ENCODE measurements at regions not wholly inside any gene's neighbourhood (a gene's known extent, or its start where the extent isn't known, plus 50 kb on each side); places are given as distances from the start of the nearest gene placed in this dataset.

- H3K23ac ChIP-seq (ENCODE audit: low read length) = no peak overlapping the region
- no peaks in the 10 kb centered on the region for H3K79me2 ChIP-seq (ENCODE audit: control insufficient read depth, insufficient read depth, low read length, poor library complexity)
- no peaks in the 10 kb centered on the region for H3K27me3 ChIP-seq (ENCODE audit: insufficient read depth, low read length)
Measured at GRCh38 chr7:113444261-113444660, 325.9 kb upstream of the SMIM30 start.

GRCh38 chr7:113440173-113440572, 321.8 kb upstream of the SMIM30 start:
- no peak overlapping the region for H4K91ac ChIP-seq (ENCODE audit: low read depth, low read length)
- no peak overlapping the region for H3K23ac ChIP-seq (ENCODE audit: low read length)
- H2BK5ac ChIP-seq (ENCODE audit: low read depth, low read length, poor library complexity) = no peak overlapping the region
- no peak overlapping the region for H4K12ac ChIP-seq (ENCODE audit: low read depth, low read length)
- no peak overlapping the region for H3K18ac ChIP-seq (ENCODE audit: low read length)
- H2BK120ac ChIP-seq (ENCODE audit: insufficient read depth, low read length, poor library complexity) = no peak overlapping the region
- no peak overlapping the region for H3K27ac ChIP-seq (ENCODE audit: low read depth, low read length)
- no peak overlapping the region for H2AFZ ChIP-seq (ENCODE audit: insufficient read depth, low read length, poor library complexity)
- WGBS (ENCODE audit: extremely low coverage, insufficient coverage, insufficient read length) = no CpG with 5 or more reads among the region's 2 CpGs
- no peaks in the 10 kb centered on the region for H3K27me3 ChIP-seq (ENCODE audit: insufficient read depth, low read length)
- no peaks in the 10 kb centered on the region for H3K9me3 ChIP-seq (ENCODE audit: insufficient read depth, low read depth, low read length)
- H3K14ac ChIP-seq (ENCODE audit: low read length) = no peak overlapping the region
- no peak overlapping the region for H3K4ac ChIP-seq (ENCODE audit: low read depth, low read length)
- H3K4me2 ChIP-seq (ENCODE audit: low read length) = no peak overlapping the region
- no peaks in the 10 kb centered on the region for H3K4me1 ChIP-seq (ENCODE audit: control insufficient read depth in 1 of 2, insufficient read depth in 2 of 2, low read length in 2 of 2)
- H3K79me2 ChIP-seq (ENCODE audit: control insufficient read depth, insufficient read depth, low read length, poor library complexity) = no peaks in the 10 kb centered on the region
- H4K8ac ChIP-seq (ENCODE audit: low read depth, low read length) = no peak overlapping the region
- H2AK5ac ChIP-seq (ENCODE audit: low read length) = no peak overlapping the region
- no peak overlapping the region for H3K9ac ChIP-seq (ENCODE audit: low read length)
- no peak for DNase-seq
- H3K4me3 ChIP-seq (ENCODE audit: low read depth, low read length) = no peak overlapping the region
- no peaks in the 10 kb centered on the region for H3K36me3 ChIP-seq (ENCODE audit: control insufficient read depth in 1 of 2, insufficient read depth in 2 of 2, low read length in 2 of 2)
- H2BK12ac ChIP-seq (ENCODE audit: low read length) = no peak overlapping the region
- H3K79me1 ChIP-seq (ENCODE audit: low read length) = no peaks in the 10 kb centered on the region

More at GRCh38 chr7:113444261-113444660, 325.9 kb upstream of the SMIM30 start:
- Histone ChIP-seq H3K36me3 (ENCODE audit: control insufficient read depth in 1 of 2, insufficient read depth in 2 of 2, low read length in 2 of 2) (no peaks in the 10 kb centered on the region), H4K8ac (ENCODE audit: low read depth, low read length) (no peak overlapping the region), H3K4ac (ENCODE audit: low read depth, low read length) (no peak overlapping the region), H2BK5ac (ENCODE audit: low read depth, low read length, poor library complexity) (no peak overlapping the region), H2AK5ac (ENCODE audit: low read length) (no peak overlapping the region), H4K12ac (ENCODE audit: low read depth, low read length) (no peak overlapping the region), H2AFZ (ENCODE audit: insufficient read depth, low read length, poor library complexity) (no peak overlapping the region), H4K91ac (ENCODE audit: low read depth, low read length) (no peak overlapping the region), H3K27ac (ENCODE audit: low read depth, low read length) (no peak overlapping the region), H3K79me1 (ENCODE audit: low read length) (no peaks in the 10 kb centered on the region), H3K18ac (ENCODE audit: low read length) (no peak overlapping the region), H3K4me3 (ENCODE audit: low read depth, low read length) (no peak overlapping the region), H2BK120ac (ENCODE audit: insufficient read depth, low read length, poor library complexity) (no peak overlapping the region), H3K4me1 (ENCODE audit: control insufficient read depth in 1 of 2, insufficient read depth in 2 of 2, low read length in 2 of 2) (no peaks in the 10 kb centered on the region), H2BK12ac (ENCODE audit: low read length) (no peak overlapping the region), H3K4me2 (ENCODE audit: low read length) (no peak overlapping the region), H3K14ac (ENCODE audit: low read length) (no peak overlapping the region), H3K9me3 (ENCODE audit: insufficient read depth, low read depth, low read length) (no peaks in the 10 kb centered on the region), H3K9ac (ENCODE audit: low read length) (no peak overlapping the region)
- DNase-seq = no peak

- H3K27me3 ChIP-seq (ENCODE audit: insufficient read depth, low read length) = no peaks in the 10 kb centered on the region
- no peaks in the 10 kb centered on the region for H3K4me1 ChIP-seq (ENCODE audit: control insufficient read depth in 1 of 2, insufficient read depth in 2 of 2, low read length in 2 of 2)
- no peak overlapping the region for H3K4me3 ChIP-seq (ENCODE audit: low read depth, low read length)
- no peak overlapping the region for H2BK12ac ChIP-seq (ENCODE audit: low read length)
- no peak overlapping the region for H3K9ac ChIP-seq (ENCODE audit: low read length)
- H3K18ac ChIP-seq (ENCODE audit: low read length) = no peak overlapping the region
- H2AK5ac ChIP-seq (ENCODE audit: low read length) = no peak overlapping the region
- no peak overlapping the region for H2BK5ac ChIP-seq (ENCODE audit: low read depth, low read length, poor library complexity)
- H2BK120ac ChIP-seq (ENCODE audit: insufficient read depth, low read length, poor library complexity) = no peak overlapping the region
- no peak overlapping the region for H2AFZ ChIP-seq (ENCODE audit: insufficient read depth, low read length, poor library complexity)
- H3K79me2 ChIP-seq (ENCODE audit: control insufficient read depth, insufficient read depth, low read length, poor library complexity) = no peaks in the 10 kb centered on the region
- H3K36me3 ChIP-seq (ENCODE audit: control insufficient read depth in 1 of 2, insufficient read depth in 2 of 2, low read length in 2 of 2) = no peaks in the 10 kb centered on the region
- H3K14ac ChIP-seq (ENCODE audit: low read length) = no peak overlapping the region
- WGBS (ENCODE audit: extremely low coverage, insufficient coverage, insufficient read length) = no CpG with 5 or more reads among the region's 4 CpGs
- peak; percentile 5 to 39 for DNase-seq
- no peaks in the 10 kb centered on the region for H3K9me3 ChIP-seq (ENCODE audit: insufficient read depth, low read depth, low read length)
- no peak overlapping the region for H4K8ac ChIP-seq (ENCODE audit: low read depth, low read length)
- H3K79me1 ChIP-seq (ENCODE audit: low read length) = no peaks in the 10 kb centered on the region
- H4K12ac ChIP-seq (ENCODE audit: low read depth, low read length) = no peak overlapping the region
- H4K91ac ChIP-seq (ENCODE audit: low read depth, low read length) = no peak overlapping the region
- H3K27ac ChIP-seq (ENCODE audit: low read depth, low read length) = no peak overlapping the region
- H3K4me2 ChIP-seq (ENCODE audit: low read length) = no peak overlapping the region
- H3K4ac ChIP-seq (ENCODE audit: low read depth, low read length) = no peak overlapping the region
- H3K23ac ChIP-seq (ENCODE audit: low read length) = no peak overlapping the region
Measured at GRCh38 chr7:113431406-113431805, 313.1 kb upstream of the SMIM30 start.

GRCh38 chr7:113424185-113424817, 305.9 kb upstream of the SMIM30 start:
- Histone ChIP-seq H2BK120ac (ENCODE audit: insufficient read depth, low read length, poor library complexity) (no peak overlapping the region), H3K36me3 (ENCODE audit: control insufficient read depth in 1 of 2, insufficient read depth in 2 of 2, low read length in 2 of 2) (no peaks in the 10 kb centered on the region), H3K4me2 (ENCODE audit: low read length) (no peak overlapping the region), H3K4me1 (ENCODE audit: control insufficient read depth in 1 of 2, insufficient read depth in 2 of 2, low read length in 2 of 2) (no peaks in the 10 kb centered on the region), H3K23ac (ENCODE audit: low read length) (no peak overlapping the region), H2BK5ac (ENCODE audit: low read depth, low read length, poor library complexity) (no peak overlapping the region), H3K4me3 (ENCODE audit: low read depth, low read length) (no peak overlapping the region), H4K8ac (ENCODE audit: low read depth, low read length) (no peak overlapping the region), H3K79me2 (ENCODE audit: control insufficient read depth, insufficient read depth, low read length, poor library complexity) (no peaks in the 10 kb centered on the region), H3K14ac (ENCODE audit: low read length) (no peak overlapping the region), H3K9me3 (ENCODE audit: insufficient read depth, low read depth, low read length) (no peaks in the 10 kb centered on the region), H4K91ac (ENCODE audit: low read depth, low read length) (no peak overlapping the region), H2AK5ac (ENCODE audit: low read length) (no peak overlapping the region), H3K27me3 (ENCODE audit: insufficient read depth, low read length) (no peaks in the 10 kb centered on the region), H3K18ac (ENCODE audit: low read length) (no peak overlapping the region), H3K4ac (ENCODE audit: low read depth, low read length) (no peak overlapping the region), H3K79me1 (ENCODE audit: low read length) (no peaks in the 10 kb centered on the region), H2AFZ (ENCODE audit: insufficient read depth, low read length, poor library complexity) (no peak overlapping the region), H3K9ac (ENCODE audit: low read length) (no peak overlapping the region), H4K12ac (ENCODE audit: low read depth, low read length) (no peak overlapping the region), H2BK12ac (ENCODE audit: low read length) (no peak overlapping the region), H3K27ac (ENCODE audit: low read depth, low read length) (no peak overlapping the region)
- DNase-seq = no peak
- no CpG with 5 or more reads among the region's 6 CpGs for WGBS (ENCODE audit: extremely low coverage, insufficient coverage, insufficient read length)
